Neutrophil (primary cell): ENCODE measurements at regions not wholly inside any gene's neighbourhood (a gene's known extent, or its start where the extent isn't known, plus 50 kb on each side); places are given as distances from the start of the nearest gene placed in this dataset.
"Not testable (repeated sequence)": the region's sequence is repeated elsewhere in the genome, so short reads cannot be mapped to it uniquely, and the experiment has no call there.

Experiments used
- H3K27ac ChIP-seq: fragments of 200-600 bp; sonication (generic); 2 replicates; pipeline ENCODE4 v1.5.1; 2016; ENCODE audit warnings: mild to moderate bottlenecking, moderate library complexity
- H3K27me3 ChIP-seq: fragments of 200-600 bp; sonication (generic); 2 replicates; pipeline ENCODE4 v1.6.0; 2016; ENCODE audit warnings: mild to moderate bottlenecking
- H3K36me3 ChIP-seq: fragments of 200-600 bp; sonication (generic); 2 replicates; pipeline ENCODE4 v1.5.1; 2017
- H3K4me1 ChIP-seq, 2 experiments: fragments of 200-600 bp in 1 of 2; sonication (generic) in 1 of 2; 1 replicate in 1 of 2; 2 replicates in 1 of 2; pipeline versions ENCODE4 v1.5.1 to v1.6.1; 2013 to 2016; ENCODE audit warnings: low read depth in 1 of 2, low read length in 1 of 2, mild to moderate bottlenecking in 1 of 2, moderate library complexity in 1 of 2; ENCODE audit not compliant: control insufficient read depth in 1 of 2, insufficient read depth in 1 of 2
- H3K4me3 ChIP-seq, 2 experiments: fragments of 200-600 bp in 1 of 2; sonication (generic) in 1 of 2; 1 replicate in 1 of 2; 2 replicates in 1 of 2; pipeline ENCODE4 v1.5.1; 2013 to 2016; ENCODE audit warnings: low read depth in 1 of 2, low read length in 1 of 2, mild to moderate bottlenecking in 1 of 2, moderate library complexity in 1 of 2
- H3K9me3 ChIP-seq: fragments of 200-600 bp; sonication (generic); 2 replicates; pipeline ENCODE4 v1.5.1; 2016
- TF ChIP-seq, protein P1 (sequence below): fragments of 200-600 bp; sonication (generic); IDR thresholded peaks from 2 replicates; pipeline ENCODE4 v1.5.1; 2016; ENCODE audit warnings: antibody characterized with exemption

- no peaks in the 10 kb centered on the region for H3K4me1 ChIP-seq
- no peaks in the 10 kb centered on the region for H3K9me3 ChIP-seq
- no peak overlapping the region for H3K27ac ChIP-seq
- TF ChIP-seq, protein P1, sequence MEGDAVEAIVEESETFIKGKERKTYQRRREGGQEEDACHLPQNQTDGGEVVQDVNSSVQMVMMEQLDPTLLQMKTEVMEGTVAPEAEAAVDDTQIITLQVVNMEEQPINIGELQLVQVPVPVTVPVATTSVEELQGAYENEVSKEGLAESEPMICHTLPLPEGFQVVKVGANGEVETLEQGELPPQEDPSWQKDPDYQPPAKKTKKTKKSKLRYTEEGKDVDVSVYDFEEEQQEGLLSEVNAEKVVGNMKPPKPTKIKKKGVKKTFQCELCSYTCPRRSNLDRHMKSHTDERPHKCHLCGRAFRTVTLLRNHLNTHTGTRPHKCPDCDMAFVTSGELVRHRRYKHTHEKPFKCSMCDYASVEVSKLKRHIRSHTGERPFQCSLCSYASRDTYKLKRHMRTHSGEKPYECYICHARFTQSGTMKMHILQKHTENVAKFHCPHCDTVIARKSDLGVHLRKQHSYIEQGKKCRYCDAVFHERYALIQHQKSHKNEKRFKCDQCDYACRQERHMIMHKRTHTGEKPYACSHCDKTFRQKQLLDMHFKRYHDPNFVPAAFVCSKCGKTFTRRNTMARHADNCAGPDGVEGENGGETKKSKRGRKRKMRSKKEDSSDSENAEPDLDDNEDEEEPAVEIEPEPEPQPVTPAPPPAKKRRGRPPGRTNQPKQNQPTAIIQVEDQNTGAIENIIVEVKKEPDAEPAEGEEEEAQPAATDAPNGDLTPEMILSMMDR = no peak
- H3K4me3 ChIP-seq = no peak overlapping the region
- H3K36me3 ChIP-seq = no peaks in the 10 kb centered on the region
- H3K27me3 ChIP-seq = no peaks in the 10 kb centered on the region
Observed at GRCh38 chr13:91052876-91053275, 294.6 kb upstream of the MIR17HG start.

GRCh38 chr13:91053318-91054065, 294.0 kb upstream of the MIR17HG start:
- no peak overlapping the region for H3K4me3 ChIP-seq
- H3K27me3 ChIP-seq = no peaks in the 10 kb centered on the region
- H3K9me3 ChIP-seq = no peaks in the 10 kb centered on the region
- no peaks in the 10 kb centered on the region for H3K36me3 ChIP-seq
- H3K27ac ChIP-seq = no peak overlapping the region
- TF ChIP-seq, protein P1 = no peak
- no peaks in the 10 kb centered on the region for H3K4me1 ChIP-seq

- H3K9me3 ChIP-seq = no peaks in the 10 kb centered on the region
- H3K27ac ChIP-seq = no peak overlapping the region
- no peaks in the 10 kb centered on the region for H3K4me1 ChIP-seq
- H3K4me3 ChIP-seq = no peak overlapping the region
- TF ChIP-seq, protein P1 = no peak
- no peaks in the 10 kb centered on the region for H3K27me3 ChIP-seq
- H3K36me3 ChIP-seq = no peaks in the 10 kb centered on the region
Observed at GRCh38 chr13:91054902-91055301, 292.6 kb upstream of the MIR17HG start.

GRCh38 chr13:91056746-91057145, 290.7 kb upstream of the MIR17HG start:
- H3K4me3 ChIP-seq = no peak overlapping the region
- TF ChIP-seq, protein P1 = no peak
- no peak overlapping the region for H3K27ac ChIP-seq
- H3K36me3 ChIP-seq = no peaks in the 10 kb centered on the region
- no peaks in the 10 kb centered on the region for H3K4me1 ChIP-seq
- H3K27me3 ChIP-seq = no peaks in the 10 kb centered on the region
- H3K9me3 ChIP-seq = no peaks in the 10 kb centered on the region

- not testable (repeated sequence) for H3K4me1 ChIP-seq, H3K27me3 ChIP-seq, H3K9me3 ChIP-seq, H3K4me3 ChIP-seq, H3K36me3 ChIP-seq, H3K27ac ChIP-seq
Observed at GRCh38 chr13:91057507-91057906, 290.0 kb upstream of the MIR17HG start.

- H3K36me3 ChIP-seq = no peaks in the 10 kb centered on the region
- no peak overlapping the region for H3K27ac ChIP-seq
- H3K4me1 ChIP-seq = no peaks in the 10 kb centered on the region
- TF ChIP-seq, protein P1 = no peak
- no peak overlapping the region for H3K4me3 ChIP-seq
- no peaks in the 10 kb centered on the region for H3K9me3 ChIP-seq
- H3K27me3 ChIP-seq = no peaks in the 10 kb centered on the region
Observed at GRCh38 chr13:91058066-91058465, 289.4 kb upstream of the MIR17HG start.
